ENCODE measurements at regions not wholly inside any gene's neighbourhood (a gene's known extent, or its start where the extent isn't known, plus 50 kb on each side); places are given as distances from the start of the nearest gene placed in this dataset.

GRCh38 chr4:35541146-35541887 is 703.0 kb downstream of the ARAP2 start:
- no peak for DNase-seq (ENCODE audit: low spot score)
- intact Hi-C loops (cut with DNase I) = no loop called here

- no peak for DNase-seq (ENCODE audit: low spot score)
- intact Hi-C loops (cut with DNase I) = no loop called here
These were observed 702.5 kb downstream of the ARAP2 start for GRCh38 chr4:35541888-35542213.

- DNase-seq (ENCODE audit: low spot score) = no peak
- intact Hi-C loops (cut with DNase I) = no loop called here
These were observed 695.4 kb downstream of the ARAP2 start for GRCh38 chr4:35548921-35549320.

GRCh38 chr4:35556387-35556786 is 687.9 kb downstream of the ARAP2 start:
- no peak for DNase-seq (ENCODE audit: low spot score)
- intact Hi-C loops (cut with DNase I) = no loop called here

GRCh38 chr4:35559559-35560365 is 684.6 kb downstream of the ARAP2 start:
- intact Hi-C loops (cut with DNase I) = no loop called here
- DNase-seq (ENCODE audit: low spot score) = no peak

GRCh38 chr4:35562861-35563260 is 681.5 kb downstream of the ARAP2 start:
- no peak for DNase-seq (ENCODE audit: low spot score)
- intact Hi-C loops (cut with DNase I) = no loop called here

- DNase-seq (ENCODE audit: low spot score) = no peak
- intact Hi-C loops (cut with DNase I) = no loop called here
These were observed 678.7 kb downstream of the ARAP2 start for GRCh38 chr4:35565640-35566039.

GRCh38 chr4:35591035-35591434 is 653.3 kb downstream of the ARAP2 start:
- DNase-seq (ENCODE audit: low spot score) = no peak
- intact Hi-C loops (cut with DNase I) = no loop called here

- intact Hi-C loops (cut with DNase I) = no loop called here
- DNase-seq (ENCODE audit: low spot score) = no peak
These were observed 640.1 kb downstream of the ARAP2 start for GRCh38 chr4:35604252-35604651.

GRCh38 chr4:35604724-35605123 is 639.6 kb downstream of the ARAP2 start:
- intact Hi-C loops (cut with DNase I) = no loop called here
- DNase-seq (ENCODE audit: low spot score) = no peak

GRCh38 chr4:35608205-35608604 is 636.1 kb downstream of the ARAP2 start:
- DNase-seq (ENCODE audit: low spot score) = no peak
- intact Hi-C loops (cut with DNase I) = no loop called here

GRCh38 chr4:35614120-35614519 is 630.2 kb downstream of the ARAP2 start:
- no peak for DNase-seq (ENCODE audit: low spot score)
- intact Hi-C loops (cut with DNase I) = no loop called here

GRCh38 chr4:35639929-35640328 is 604.4 kb downstream of the ARAP2 start:
- intact Hi-C loops (cut with DNase I) = no loop called here
- no peak for DNase-seq (ENCODE audit: low spot score)

- intact Hi-C loops (cut with DNase I) = no loop called here
- no peak for DNase-seq (ENCODE audit: low spot score)
These were observed 600.7 kb downstream of the ARAP2 start for GRCh38 chr4:35643661-35644060.

- intact Hi-C loops (cut with DNase I) = no loop called here
- DNase-seq (ENCODE audit: low spot score) = no peak
These were observed 599.7 kb downstream of the ARAP2 start for GRCh38 chr4:35644591-35644990.

GRCh38 chr4:35649011-35649410 is 595.3 kb downstream of the ARAP2 start:
- no peak for DNase-seq (ENCODE audit: low spot score)
- intact Hi-C loops (cut with DNase I) = no loop called here

- intact Hi-C loops (cut with DNase I) = no loop called here
- no peak for DNase-seq (ENCODE audit: low spot score)
These were observed 594.5 kb downstream of the ARAP2 start for GRCh38 chr4:35649778-35650177.

GRCh38 chr4:35652197-35652596 is 592.1 kb downstream of the ARAP2 start:
- intact Hi-C loops (cut with DNase I) = no loop called here
- no peak for DNase-seq (ENCODE audit: low spot score)

GRCh38 chr4:35653451-35653850 is 590.9 kb downstream of the ARAP2 start:
- DNase-seq (ENCODE audit: low spot score) = no peak
- intact Hi-C loops (cut with DNase I) = no loop called here

GRCh38 chr4:35673137-35673536 is 571.2 kb downstream of the ARAP2 start:
- intact Hi-C loops (cut with DNase I) = no loop called here
- no peak for DNase-seq (ENCODE audit: low spot score)

- DNase-seq (ENCODE audit: low spot score) = no peak
- intact Hi-C loops (cut with DNase I) = no loop called here
These were observed 559.6 kb downstream of the ARAP2 start for GRCh38 chr4:35684755-35685154.

Measured in cardiac septum (tissue), 1 donor.